Common myeloid progenitor, CD34-positive (primary cell): ENCODE measurements at regions not wholly inside any gene's neighbourhood (a gene's known extent, or its start where the extent isn't known, plus 50 kb on each side); places are given as distances from the start of the nearest gene placed in this dataset.
A peak's percentile ranks its signal among the peaks of the same experiment; 100 is the strongest.

ENCODE experiments used
- CTCF ChIA-PET: fragments of 350-600 bp; sonication (Branson Sonifier 250); formaldehyde crosslinking; loops from one replicate; lab custom pipeline; 2021; ENCODE audit warnings: antibody characterized with exemption; lab: Charles Lee
- POLR2A ChIA-PET: fragments of 350-600 bp; sonication (Branson Sonifier 250); formaldehyde crosslinking; loops from one replicate; lab custom pipeline; 2021; ENCODE audit warnings: antibody characterized with exemption; lab: Charles Lee
- DNase-seq, 3 donors: peaks; one replicate each; pipeline versions ENCODE4 v3.0.0 to v3.0.0-alpha.2; 2013
- H3K27ac ChIP-seq, 2 experiments: 1 replicate in 1 of 2; 2 replicates in 1 of 2; pipeline ENCODE4 v1.7.0; 2013; ENCODE audit warnings: inconsistent platforms in 2 of 2, low read length in 2 of 2, mild to moderate bottlenecking in 2 of 2, low read depth in 1 of 2, moderate library complexity in 1 of 2; ENCODE audit not compliant: severe bottlenecking in 2 of 2, insufficient read depth in 1 of 2, poor library complexity in 1 of 2
- H3K27me3 ChIP-seq, 5 experiments: replicated peaks in 2 of 5; 1 replicate in 3 of 5; 2 replicates in 2 of 5; pipeline versions ENCODE4 v1.6.1 to v1.7.0; 2013; ENCODE audit warnings: low read length in 4 of 5, mild to moderate bottlenecking in 2 of 5, moderate library complexity in 2 of 5, inconsistent platforms in 1 of 5; ENCODE audit not compliant: insufficient read depth in 5 of 5, control insufficient read depth in 4 of 5
- H3K36me3 ChIP-seq, 4 experiments: 1 replicate in 2 of 4; 2 replicates in 2 of 4; pipeline versions ENCODE4 v1.6.1 to v1.7.0; 2013; ENCODE audit warnings: low read length in 3 of 4, control low read depth in 1 of 4, mild to moderate bottlenecking in 1 of 4; ENCODE audit not compliant: control insufficient read depth in 4 of 4, insufficient read depth in 4 of 4
- H3K4me1 ChIP-seq, 4 experiments: 1 replicate in 3 of 4; 2 replicates in 1 of 4; pipeline versions ENCODE4 v1.6.1 to v1.7.1; 2013; ENCODE audit warnings: low read length in 3 of 4, mild to moderate bottlenecking in 3 of 4, control low read depth in 1 of 4, inconsistent platforms in 1 of 4, moderate library complexity in 1 of 4; ENCODE audit not compliant: control insufficient read depth in 4 of 4, insufficient read depth in 4 of 4; ENCODE audit errors: control extremely low read depth in 1 of 4
- H3K4me3 ChIP-seq, 7 experiments: 1 replicate in 4 of 7; 2 replicates in 3 of 7; pipeline versions ENCODE4 v1.5.1 to v1.7.0; 2013; ENCODE audit warnings: mild to moderate bottlenecking in 7 of 7, low read length in 6 of 7, moderate library complexity in 6 of 7, inconsistent platforms in 2 of 7, low read depth in 2 of 7, control low read depth in 1 of 7; ENCODE audit not compliant: insufficient read depth in 4 of 7, control insufficient read depth in 1 of 7; ENCODE audit errors: extremely low read depth in 1 of 7
- H3K9me3 ChIP-seq, 5 experiments: 1 replicate in 4 of 5; 2 replicates in 1 of 5; pipeline versions ENCODE4 v1.6.1 to v1.7.1; 2013; ENCODE audit warnings: low read length in 4 of 5, mild to moderate bottlenecking in 2 of 5, inconsistent platforms in 1 of 5, low read depth in 1 of 5, moderate library complexity in 1 of 5; ENCODE audit not compliant: control insufficient read depth in 4 of 5, insufficient read depth in 2 of 5; ENCODE audit errors: control extremely low read depth in 1 of 5
- WGBS: methylation state at CpG from one replicate; pipeline ENCODE4 v1.1.5; 2013; ENCODE audit not compliant: insufficient coverage; 5-methylcytosine and 5-hydroxymethylcytosine counted together

DNA sequence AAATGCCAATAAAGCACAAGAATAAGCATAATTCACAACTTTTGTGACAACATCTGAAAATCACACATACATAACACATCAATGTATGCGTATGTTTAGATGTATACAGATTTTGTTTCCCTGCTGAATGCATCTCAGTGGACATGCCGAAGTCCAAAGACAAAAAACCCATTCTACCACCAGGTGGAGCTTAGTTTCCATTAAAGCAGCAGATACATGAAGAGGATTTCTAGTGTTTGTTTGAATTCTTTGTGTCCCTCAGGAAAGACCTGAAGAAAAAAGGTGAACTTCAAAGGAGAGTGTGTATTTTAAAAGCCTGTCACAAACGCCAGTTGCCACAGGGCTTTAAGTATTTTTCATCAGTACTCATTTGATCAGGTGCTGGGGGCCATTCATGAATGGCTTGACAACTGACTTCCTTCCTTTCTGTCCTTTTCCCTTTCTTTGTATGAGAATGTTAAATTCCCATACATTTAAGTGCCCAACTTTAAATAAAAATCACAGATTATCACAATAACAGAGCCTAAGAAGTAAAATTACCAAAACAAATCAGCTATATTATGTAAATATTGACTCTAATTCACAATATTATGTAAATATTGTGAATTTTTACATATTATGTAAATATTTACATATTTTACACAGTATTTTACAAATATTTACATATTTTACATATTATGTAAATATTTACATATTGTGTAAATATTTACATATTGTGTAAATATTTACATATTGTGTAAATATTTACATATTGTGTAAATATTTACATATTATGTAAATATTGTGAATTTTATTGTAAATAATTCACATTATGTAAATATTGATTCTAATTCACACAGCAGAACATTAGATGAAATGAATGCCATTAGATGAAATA lies 343.0 kb downstream of the CRPPA start:
- Histone ChIP-seq H3K9me3 (no peaks in the 10 kb centered on the region), H3K36me3 (no peaks in the 10 kb centered on the region), H3K4me1 (peaks cover 0 to 4% (median 1%) of the 10 kb centered on the region in 4 experiments), H3K4me3 (no peak overlapping the region), H3K27me3 (no peaks in the 10 kb centered on the region), H3K27ac (no peak overlapping the region)
- POLR2A ChIA-PET: no interaction called here
- DNase-seq: peak; percentile 59 to 74 (median 73)
- CTCF ChIA-PET: interaction anchor here (0.6 to 2.7 kb wide), 7 partner anchors 12 to 525 kb away, joined by 3 to 9 read pairs (median 4); no protein-coding TSS in a partner anchor
- no CpG with 5 or more reads among the region's 3 CpGs for WGBS

DNA sequence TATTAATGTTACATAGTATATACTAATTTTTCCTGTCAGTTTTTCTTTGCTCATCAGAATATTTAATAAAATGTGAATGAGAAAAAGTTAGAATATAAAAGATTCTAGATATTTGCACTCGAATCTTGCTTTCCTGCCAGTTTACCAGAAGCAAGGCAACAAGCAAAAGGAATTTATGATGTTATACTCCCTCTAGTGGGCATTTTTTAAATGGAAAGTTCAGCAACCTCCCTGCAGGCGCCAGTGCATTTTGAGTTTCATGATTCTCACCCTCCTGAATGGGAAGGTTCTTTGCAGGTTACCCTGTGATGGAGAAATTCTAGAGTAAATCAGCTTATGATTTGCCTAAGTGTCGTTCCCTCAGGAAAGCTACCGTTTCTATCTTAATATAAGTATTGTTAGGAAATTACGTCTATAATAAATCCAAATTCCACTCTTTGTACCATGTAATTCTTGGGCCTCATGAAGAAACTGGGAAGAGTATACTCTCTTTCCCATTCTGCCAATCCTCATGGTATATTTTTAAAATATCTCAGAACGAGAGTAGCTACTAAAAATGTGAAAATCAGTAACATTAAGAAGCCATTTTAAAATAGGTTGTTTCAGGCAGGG lies 350.0 kb downstream of the CRPPA start:
- H3K36me3 ChIP-seq: no peaks in the 10 kb centered on the region
- no peaks in the 10 kb centered on the region for H3K27me3 ChIP-seq
- CTCF ChIA-PET: interaction anchor here (0.8 to 1.0 kb wide), 2 partner anchors 544 to 1348 kb away, joined by 3 read pairs; no protein-coding TSS in a partner anchor
- 0% methylated on average over 1 of the region's 6 CpGs for WGBS
- peaks cover 0 to 14% (median 4%) of the 10 kb centered on the region in 4 experiments for H3K4me1 ChIP-seq
- DNase-seq: peak; percentile 62 to 83 (median 78)
- no peak overlapping the region for H3K4me3 ChIP-seq
- H3K27ac ChIP-seq: no peak overlapping the region
- H3K9me3 ChIP-seq: no peaks in the 10 kb centered on the region
- POLR2A ChIA-PET: no interaction called here

DNA sequence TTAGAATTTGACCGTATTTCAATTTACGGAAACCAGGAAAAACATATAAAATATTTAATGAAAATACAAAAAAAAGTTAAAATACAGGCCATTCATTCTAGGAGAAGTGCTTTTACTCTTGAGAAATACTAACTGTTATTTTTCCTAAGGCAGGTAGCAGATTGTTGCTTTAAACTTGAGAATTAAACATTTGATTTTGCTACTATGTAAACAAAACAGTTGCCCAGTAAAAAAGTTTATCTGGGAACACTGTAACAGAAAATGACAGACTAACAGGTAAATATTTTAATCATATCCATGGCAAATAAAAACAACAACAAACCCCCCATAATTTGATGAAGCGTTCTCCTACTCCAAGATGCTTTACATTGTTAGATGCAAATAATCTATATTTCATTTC lies 350.5 kb downstream of the CRPPA start:
- Histone ChIP-seq H3K27me3 (no peaks in the 10 kb centered on the region), H3K4me3 (no peak overlapping the region), H3K27ac (no peak overlapping the region), H3K4me1 (peaks cover 0 to 14% (median 4%) of the 10 kb centered on the region in 4 experiments), H3K36me3 (no peaks in the 10 kb centered on the region), H3K9me3 (no peaks in the 10 kb centered on the region)
- no peak for DNase-seq
- no CpG with 5 or more reads among the region's 3 CpGs for WGBS
- ChIA-PET CTCF (no interaction called here), POLR2A (no interaction called here)

DNA sequence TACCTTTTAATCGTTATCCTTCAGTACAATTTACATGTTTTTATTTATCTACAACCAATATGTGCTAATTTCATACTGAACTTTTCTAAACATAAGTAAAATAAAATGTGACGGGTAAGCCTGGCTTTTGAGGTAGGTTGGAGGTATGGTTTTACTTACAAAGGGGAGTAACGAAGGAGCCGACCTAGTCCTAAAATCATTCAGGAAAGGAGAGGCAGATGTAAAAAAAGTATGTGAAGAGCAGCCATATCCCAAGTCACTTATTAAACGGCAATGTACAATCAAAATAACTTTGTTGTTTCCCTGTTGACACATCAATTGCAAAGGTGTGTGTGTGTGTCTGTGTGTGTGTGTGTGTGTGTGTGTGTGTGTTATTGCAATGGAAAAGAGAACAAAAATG lies 351.3 kb downstream of the CRPPA start:
- 93% methylated on average over 3 of the region's 5 CpGs for WGBS
- H3K9me3 ChIP-seq: no peaks in the 10 kb centered on the region
- no peak overlapping the region for H3K27ac ChIP-seq
- H3K27me3 ChIP-seq: no peaks in the 10 kb centered on the region
- ChIA-PET POLR2A (no interaction called here), CTCF (interaction anchor here (0.6 kb wide), 2 partner anchors 79 to 115 kb away, joined by 3 to 4 read pairs; no protein-coding TSS in a partner anchor)
- no peak for DNase-seq
- peaks cover 0 to 14% (median 4%) of the 10 kb centered on the region in 4 experiments for H3K4me1 ChIP-seq
- H3K36me3 ChIP-seq: no peaks in the 10 kb centered on the region
- no peak overlapping the region for H3K4me3 ChIP-seq

DNA sequence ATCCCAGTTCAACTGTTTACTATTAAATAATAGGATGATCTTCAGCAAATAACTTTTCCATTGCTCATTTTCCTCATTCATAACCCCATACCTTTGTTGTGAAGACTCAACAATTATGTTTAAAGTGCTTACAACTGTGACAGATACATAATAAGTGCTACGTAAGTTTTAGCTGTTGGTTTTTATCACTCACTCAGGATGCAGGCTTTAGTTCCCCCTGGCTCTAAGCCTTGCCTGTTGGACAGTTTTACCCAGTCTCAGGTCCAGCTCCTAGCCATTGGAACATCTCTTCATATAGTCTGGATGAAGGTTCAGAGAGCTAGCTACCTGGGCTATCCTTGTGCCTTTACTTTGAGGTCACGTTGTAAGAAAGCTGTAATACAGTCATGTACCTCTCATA lies 353.2 kb downstream of the CRPPA start:
- WGBS: 80% methylated on average over 1 of the region's 2 CpGs

DNA sequence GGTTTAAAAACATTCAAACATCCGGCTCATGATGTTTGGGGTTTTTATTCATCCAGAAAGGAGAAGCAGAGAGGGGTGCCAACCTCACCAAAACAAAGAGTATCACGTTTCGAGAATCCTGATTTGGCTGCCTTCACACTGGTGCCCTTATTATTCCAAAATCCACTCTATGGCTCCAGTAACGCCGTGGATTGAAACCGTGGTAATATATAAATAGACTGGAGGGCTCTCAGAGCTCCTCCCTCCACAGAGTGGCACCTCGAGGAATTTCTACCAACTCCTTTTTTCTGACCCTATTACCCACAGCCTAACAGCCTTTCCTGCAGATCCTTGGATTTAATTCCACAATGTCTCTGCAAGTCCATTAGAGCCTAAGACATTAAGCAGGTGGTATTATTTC lies 353.6 kb downstream of the CRPPA start:
- Histone ChIP-seq H3K27me3 (no peaks in the 10 kb centered on the region), H3K9me3 (no peaks in the 10 kb centered on the region), H3K4me3 (no peak overlapping the region), H3K27ac (no peak overlapping the region), H3K4me1 (peaks cover 6 to 26% (median 15%) of the 10 kb centered on the region in 4 experiments), H3K36me3 (no peaks in the 10 kb centered on the region)
- ChIA-PET POLR2A (no interaction called here), CTCF (interaction anchor here (1.1 to 2.0 kb wide), 4 partner anchors 353 to 741 kb away, joined by 3 to 9 read pairs (median 3); partner anchors contain the start of genes CRPPA and MEOX2)
- 87% methylated on average over 3 of the region's 7 CpGs for WGBS
- DNase-seq: peak in 2 of 3 donors; percentile 25 to 43

More for the DNA sequence above, 353.2 kb downstream of the CRPPA start:
- Histone ChIP-seq H3K4me3 (no peak overlapping the region), H3K27me3 (no peaks in the 10 kb centered on the region), H3K27ac (no peak overlapping the region), H3K9me3 (no peaks in the 10 kb centered on the region), H3K36me3 (no peaks in the 10 kb centered on the region), H3K4me1 (peaks cover 3 to 22% (median 12%) of the 10 kb centered on the region in 4 experiments)
- ChIA-PET POLR2A (no interaction called here), CTCF (interaction anchor here (1.3 to 1.4 kb wide), 2 partner anchors 353 to 733 kb away, joined by 3 read pairs; partner anchors contain the start of gene CRPPA)
- peak in 2 of 3 donors; percentile 15 to 37 for DNase-seq
